HUDEP-2 (cell line): ENCODE measurements at regions not wholly inside any gene's neighbourhood (a gene's known extent, or its start where the extent isn't known, plus 50 kb on each side); places are given as distances from the start of the nearest gene placed in this dataset.
A peak's percentile ranks its signal among the peaks of the same experiment; 100 is the strongest.
"Not testable (repeated sequence)": the region's sequence is repeated elsewhere in the genome, so short reads cannot be mapped to it uniquely, and the experiment has no call there.

Experiments used
- DNase-seq, 76 experiments: peaks; one replicate each; lab custom pipeline; 2025; ENCODE audit not compliant: unreplicated experiment in 76 of 76; lab: John Stamatoyannopoulos, UW

GRCh38 chr11:38756537-38756936, 2158.5 kb upstream of the RAG2 start:
- DNase-seq, result no peak

- no peak for DNase-seq
Measured at GRCh38 chr11:38751421-38751820, 2153.4 kb upstream of the RAG2 start.

GRCh38 chr11:38746516-38746915, 2148.5 kb upstream of the RAG2 start:
- not testable (repeated sequence) for DNase-seq

GRCh38 chr11:38723361-38723760, 2125.3 kb upstream of the RAG2 start:
- DNase-seq, result no peak

GRCh38 chr11:38721586-38722315, 2123.7 kb upstream of the RAG2 start:
- no peak for DNase-seq

- no peak for DNase-seq
Measured at GRCh38 chr11:38718659-38719058, 2120.6 kb upstream of the RAG2 start.

- DNase-seq, result no peak
Measured at GRCh38 chr11:38718049-38718448, 2120.0 kb upstream of the RAG2 start.

GRCh38 chr11:38711110-38711509, 2113.1 kb upstream of the RAG2 start:
- DNase-seq, result no peak

- DNase-seq, result peak in 3 of 76 experiments; percentile 5 to 10 (median 9)
Measured at GRCh38 chr11:38710262-38710661, 2112.2 kb upstream of the RAG2 start.

GRCh38 chr11:38700111-38700510, 2102.1 kb upstream of the RAG2 start:
- DNase-seq, result no peak

GRCh38 chr11:38693306-38693705, 2095.3 kb upstream of the RAG2 start:
- DNase-seq, result no peak

GRCh38 chr11:38690211-38690610, 2092.2 kb upstream of the RAG2 start:
- peak in 5 of 76 experiments; percentile 2 to 24 (median 8) for DNase-seq

GRCh38 chr11:38687008-38687407, 2089.0 kb upstream of the RAG2 start:
- DNase-seq, result no peak

GRCh38 chr11:38683484-38683883, 2085.4 kb upstream of the RAG2 start:
- DNase-seq, result no peak

GRCh38 chr11:38680746-38681145, 2082.7 kb upstream of the RAG2 start:
- DNase-seq, result no peak

- no peak for DNase-seq
Measured at GRCh38 chr11:38680166-38680565, 2082.1 kb upstream of the RAG2 start.

- DNase-seq, result no peak
Measured at GRCh38 chr11:38672445-38672844, 2074.4 kb upstream of the RAG2 start.

GRCh38 chr11:38667359-38667758, 2069.3 kb upstream of the RAG2 start:
- no peak for DNase-seq

GRCh38 chr11:38648604-38649003, 2050.6 kb upstream of the RAG2 start:
- no peak for DNase-seq

GRCh38 chr11:38646382-38646781, 2048.3 kb upstream of the RAG2 start:
- no peak for DNase-seq

- no peak for DNase-seq
Measured at GRCh38 chr11:38640854-38641253, 2042.8 kb upstream of the RAG2 start.

GRCh38 chr11:38612701-38613100, 2014.7 kb upstream of the RAG2 start:
- DNase-seq, result no peak

GRCh38 chr11:38601371-38601770, 2003.3 kb upstream of the RAG2 start:
- not testable (repeated sequence) for DNase-seq
